GM08714 (cell line): ENCODE measurements at regions not wholly inside any gene's neighbourhood (a gene's known extent, or its start where the extent isn't known, plus 50 kb on each side); places are given as distances from the start of the nearest gene placed in this dataset.

Experiments
- H3K4me3 ChIP-seq: fragments of 200-500 bp; sonication (Bioruptor generic); 2 replicates; pipeline ENCODE4 v1.5.1; 2014; ENCODE audit warnings: mild to moderate bottlenecking, low read length, inconsistent platforms
- ZNF274 ChIP-seq: IDR thresholded peaks from 2 replicates; pipeline ENCODE4 v1.6.1; 2012; ENCODE audit warnings: mild to moderate bottlenecking, low read depth, low read length

- no peak for TF ChIP-seq ZNF274
- no peak overlapping the region for H3K4me3 ChIP-seq
These were observed 735.1 kb upstream of the MARCKS start for GRCh38 chr6:113122060-113122459.

- TF ChIP-seq ZNF274: no peak
These were observed 731.5 kb upstream of the MARCKS start for GRCh38 chr6:113125626-113126025.

GRCh38 chr6:113127786-113128419, 729.2 kb upstream of the MARCKS start:
- TF ChIP-seq ZNF274: no peak
- H3K4me3 ChIP-seq: no peak overlapping the region

More at GRCh38 chr6:113125626-113126025, 731.5 kb upstream of the MARCKS start:
- H3K4me3 ChIP-seq: no peak overlapping the region

GRCh38 chr6:113128661-113129060, 728.5 kb upstream of the MARCKS start:
- H3K4me3 ChIP-seq: no peak overlapping the region
- TF ChIP-seq ZNF274: no peak

- H3K4me3 ChIP-seq: no peak overlapping the region
- no peak for TF ChIP-seq ZNF274
These were observed 727.2 kb upstream of the MARCKS start for GRCh38 chr6:113129991-113130390.

- TF ChIP-seq ZNF274: no peak
- no peak overlapping the region for H3K4me3 ChIP-seq
These were observed 719.7 kb upstream of the MARCKS start for GRCh38 chr6:113137426-113137825.

- no peak for TF ChIP-seq ZNF274
- H3K4me3 ChIP-seq: no peak overlapping the region
These were observed 716.4 kb upstream of the MARCKS start for GRCh38 chr6:113140721-113141120.

- H3K4me3 ChIP-seq: no peak overlapping the region
- no peak for TF ChIP-seq ZNF274
These were observed 715.2 kb upstream of the MARCKS start for GRCh38 chr6:113141901-113142300.

GRCh38 chr6:113142671-113143174, 714.4 kb upstream of the MARCKS start:
- no peak for TF ChIP-seq ZNF274
- no peak overlapping the region for H3K4me3 ChIP-seq

DNA sequence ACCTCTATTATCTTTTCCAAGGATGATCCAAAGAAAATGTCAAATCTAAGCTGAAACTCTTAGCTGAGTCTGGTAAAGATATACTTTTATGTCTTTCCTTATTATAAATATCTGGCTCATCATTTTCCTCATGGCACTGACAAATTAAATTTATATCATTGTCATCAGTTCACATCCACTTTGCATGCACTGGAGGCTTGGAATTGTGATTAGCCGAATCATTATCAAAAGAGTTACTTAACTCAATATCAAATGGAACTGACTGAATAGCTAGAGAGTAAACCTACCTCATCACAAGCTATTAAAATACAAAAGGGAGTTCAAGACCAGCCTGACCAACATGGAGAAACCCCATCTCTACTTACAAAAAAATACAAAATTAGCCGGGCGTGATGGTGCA, 713.9 kb upstream of the MARCKS start:
- TF ChIP-seq ZNF274: no peak
- H3K4me3 ChIP-seq: no peak overlapping the region

GRCh38 chr6:113144117-113144516, 713.0 kb upstream of the MARCKS start:
- TF ChIP-seq ZNF274: no peak
- no peak overlapping the region for H3K4me3 ChIP-seq

DNA sequence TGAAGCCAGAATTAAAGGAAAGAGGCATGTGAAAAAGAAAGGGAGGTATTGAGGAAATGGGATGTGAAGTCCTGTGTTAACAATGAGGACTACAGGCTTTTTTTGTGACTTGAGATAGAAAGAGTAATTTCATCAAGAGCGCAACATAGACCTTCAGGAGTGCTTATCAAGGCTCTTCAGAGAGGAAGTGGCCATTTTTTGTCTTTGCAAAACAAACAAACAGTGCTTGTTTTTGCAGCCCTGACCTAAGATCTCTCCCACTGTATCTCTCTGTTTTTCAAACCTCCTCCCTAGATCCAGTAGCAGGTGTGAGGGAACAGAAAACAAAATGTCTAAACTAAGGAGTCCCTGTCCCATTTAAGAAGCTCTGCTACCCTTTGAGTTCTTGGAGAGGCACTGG, 710.3 kb upstream of the MARCKS start:
- TF ChIP-seq ZNF274: no peak
- H3K4me3 ChIP-seq: no peak overlapping the region

DNA sequence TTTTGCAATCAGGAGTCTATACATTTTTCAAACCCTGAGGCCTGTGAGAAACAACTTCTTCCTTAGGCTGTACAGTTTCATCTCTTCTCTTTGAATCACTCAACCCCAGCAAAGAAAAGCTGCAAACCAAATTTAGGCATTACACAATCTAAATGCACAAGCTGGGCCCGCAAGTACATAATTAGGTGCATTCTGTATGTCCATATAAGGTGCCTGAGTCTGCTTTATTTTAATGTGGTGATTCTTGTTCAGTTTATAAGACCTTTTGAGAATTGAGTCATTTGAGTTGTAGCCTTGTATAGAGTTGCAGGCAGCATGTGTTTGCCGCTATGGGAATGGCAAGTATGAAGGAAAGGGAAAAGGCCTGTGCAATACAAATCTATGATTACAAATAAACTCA, 709.6 kb upstream of the MARCKS start:
- TF ChIP-seq ZNF274: no peak
- H3K4me3 ChIP-seq: no peak overlapping the region

DNA sequence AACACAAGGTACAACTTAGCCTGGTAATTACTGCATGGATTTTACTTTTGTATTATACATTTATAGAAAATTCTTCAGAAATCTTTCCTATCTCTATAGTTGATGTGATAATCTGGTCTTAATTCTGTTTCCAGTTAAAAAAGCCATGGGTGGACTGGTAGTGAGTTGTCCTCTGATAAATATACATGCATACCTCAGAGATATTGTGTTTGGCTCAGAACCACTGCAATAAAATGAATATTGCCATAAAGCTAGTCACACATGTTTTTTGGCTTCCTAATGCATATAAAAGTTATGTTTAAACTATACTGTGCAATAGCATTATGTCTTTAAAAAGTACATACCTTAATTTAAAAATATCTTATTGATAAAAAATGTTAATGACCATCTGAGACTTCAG, 708.6 kb upstream of the MARCKS start:
- no peak overlapping the region for H3K4me3 ChIP-seq
- no peak for TF ChIP-seq ZNF274

GRCh38 chr6:113149511-113149910, 707.6 kb upstream of the MARCKS start:
- H3K4me3 ChIP-seq: no peak overlapping the region
- no peak for TF ChIP-seq ZNF274
